Activated T-helper 1 cell treated with anti-CD3 and anti-CD28 coated beads, Interleukin-12 subunit alpha, Interleukin-12 subunit beta, Interleukin-2, Interleukin-4 antibody, amounts not matched to agents 30 ng/mL and 10 ng/mL and 1 ng/mL, durations not matched to agents 14 hours and 24 hours and 36 hours (primary cell): ENCODE measurements at regions not wholly inside any gene's neighbourhood (a gene's known extent, or its start where the extent isn't known, plus 50 kb on each side); places are given as distances from the start of the nearest gene placed in this dataset.

ENCODE experiments used
- DNase-seq: peaks from one replicate; pipeline ENCODE4 v3.0.0; 2021; ENCODE audit warnings: low spot score
- H3K27ac Mint-ChIP-seq: one replicate; pipeline ENCODE4 v1.8.0; 2021; ENCODE audit warnings: mild to moderate bottlenecking, mixed read lengths
- H3K27me3 Mint-ChIP-seq: one replicate; pipeline ENCODE4 v1.8.0; 2022; ENCODE audit warnings: mild to moderate bottlenecking, moderate library complexity, mixed read lengths; ENCODE audit not compliant: insufficient read depth
- H3K36me3 Mint-ChIP-seq: one replicate; pipeline ENCODE4 v1.8.0; 2021; ENCODE audit warnings: low read depth, mixed read lengths
- H3K4me1 Mint-ChIP-seq: one replicate; pipeline ENCODE4 v1.8.0; 2021; ENCODE audit warnings: low read depth, mixed read lengths
- H3K4me3 Mint-ChIP-seq: one replicate; pipeline ENCODE4 v1.8.0; 2021; ENCODE audit warnings: mild to moderate bottlenecking, moderate library complexity, mixed read lengths
- H3K9me3 Mint-ChIP-seq: one replicate; pipeline ENCODE4 v1.8.0; 2021; ENCODE audit warnings: mixed read lengths
- intact Hi-C: fragments of 100-400 bp; cut with micrococcal nuclease; formaldehyde crosslinking; loops from one replicate; pipeline ENCODE4 v1.15.1; 2024

- H3K9me3 Mint-ChIP-seq, result no peaks in the 10 kb centered on the region
- no peak for DNase-seq
- H3K4me3 Mint-ChIP-seq, result no peak overlapping the region
- H3K36me3 Mint-ChIP-seq, result no peaks in the 10 kb centered on the region
- H3K4me1 Mint-ChIP-seq, result no peaks in the 10 kb centered on the region
- no peak overlapping the region for H3K27ac Mint-ChIP-seq
- intact Hi-C loops, result no loop called here
- peaks cover 5% of the 10 kb centered on the region for H3K27me3 Mint-ChIP-seq
Observed at GRCh38 chr2:196380575-196380974, 209.2 kb upstream of the STK17B start.

GRCh38 chr2:196381464-196381863 lies 210.1 kb upstream of the STK17B start:
- Mint-ChIP-seq H3K4me1 (no peaks in the 10 kb centered on the region), H3K36me3 (no peaks in the 10 kb centered on the region), H3K27me3 (peaks cover 5% of the 10 kb centered on the region), H3K9me3 (no peaks in the 10 kb centered on the region), H3K4me3 (no peak overlapping the region), H3K27ac (no peak overlapping the region)
- DNase-seq, result no peak
- intact Hi-C loops, result no loop called here

- H3K27ac Mint-ChIP-seq, result no peak overlapping the region
- no peak overlapping the region for H3K4me3 Mint-ChIP-seq
- no peaks in the 10 kb centered on the region for H3K36me3 Mint-ChIP-seq
- H3K27me3 Mint-ChIP-seq, result peaks cover 5% of the 10 kb centered on the region
- H3K9me3 Mint-ChIP-seq, result no peaks in the 10 kb centered on the region
- intact Hi-C loops, result no loop called here
- no peak for DNase-seq
- H3K4me1 Mint-ChIP-seq, result no peaks in the 10 kb centered on the region
Observed at GRCh38 chr2:196383799-196384198, 212.4 kb upstream of the STK17B start.

- no peaks in the 10 kb centered on the region for H3K9me3 Mint-ChIP-seq
- no peak overlapping the region for H3K4me3 Mint-ChIP-seq
- intact Hi-C loops, result no loop called here
- no peak for DNase-seq
- peaks cover 3% of the 10 kb centered on the region for H3K27me3 Mint-ChIP-seq
- H3K36me3 Mint-ChIP-seq, result no peaks in the 10 kb centered on the region
- no peaks in the 10 kb centered on the region for H3K4me1 Mint-ChIP-seq
- no peak overlapping the region for H3K27ac Mint-ChIP-seq
Observed at GRCh38 chr2:196384729-196385128, 213.4 kb upstream of the STK17B start.

GRCh38 chr2:196389670-196390069 lies 218.3 kb upstream of the STK17B start:
- Mint-ChIP-seq H3K4me3 (no peak overlapping the region), H3K9me3 (no peaks in the 10 kb centered on the region), H3K36me3 (no peaks in the 10 kb centered on the region), H3K27ac (no peak overlapping the region), H3K27me3 (no peaks in the 10 kb centered on the region), H3K4me1 (no peaks in the 10 kb centered on the region)
- DNase-seq, result no peak
- intact Hi-C loops, result no loop called here

- Mint-ChIP-seq H3K36me3 (no peaks in the 10 kb centered on the region), H3K4me1 (no peaks in the 10 kb centered on the region), H3K4me3 (no peak overlapping the region), H3K9me3 (no peaks in the 10 kb centered on the region), H3K27ac (no peak overlapping the region), H3K27me3 (no peaks in the 10 kb centered on the region)
- intact Hi-C loops, result no loop called here
- no peak for DNase-seq
Observed at GRCh38 chr2:196390243-196391148, 219.1 kb upstream of the STK17B start.

- Mint-ChIP-seq H3K4me1 (no peaks in the 10 kb centered on the region), H3K27me3 (peaks cover 3% of the 10 kb centered on the region), H3K9me3 (no peaks in the 10 kb centered on the region), H3K4me3 (no peak overlapping the region), H3K36me3 (no peaks in the 10 kb centered on the region), H3K27ac (no peak overlapping the region)
- DNase-seq, result no peak
- intact Hi-C loops, result no loop called here
Observed at GRCh38 chr2:196391149-196391479, 219.7 kb upstream of the STK17B start.

GRCh38 chr2:196399096-196399495 lies 227.7 kb upstream of the STK17B start:
- Mint-ChIP-seq H3K27ac (no peak overlapping the region), H3K4me3 (no peak overlapping the region), H3K27me3 (peaks cover 3% of the 10 kb centered on the region), H3K4me1 (no peaks in the 10 kb centered on the region), H3K36me3 (no peaks in the 10 kb centered on the region), H3K9me3 (no peaks in the 10 kb centered on the region)
- intact Hi-C loops, result no loop called here
- DNase-seq, result no peak

- no peaks in the 10 kb centered on the region for H3K4me1 Mint-ChIP-seq
- H3K36me3 Mint-ChIP-seq, result no peaks in the 10 kb centered on the region
- H3K27ac Mint-ChIP-seq, result no peak overlapping the region
- H3K27me3 Mint-ChIP-seq, result peaks cover 3% of the 10 kb centered on the region
- intact Hi-C loops, result no loop called here
- no peaks in the 10 kb centered on the region for H3K9me3 Mint-ChIP-seq
- DNase-seq, result no peak
- no peak overlapping the region for H3K4me3 Mint-ChIP-seq
Observed at GRCh38 chr2:196399722-196400691, 228.6 kb upstream of the STK17B start.

GRCh38 chr2:196403471-196403870 lies 232.1 kb upstream of the STK17B start:
- H3K4me3 Mint-ChIP-seq, result no peak overlapping the region
- no peaks in the 10 kb centered on the region for H3K9me3 Mint-ChIP-seq
- H3K27me3 Mint-ChIP-seq, result no peaks in the 10 kb centered on the region
- no peaks in the 10 kb centered on the region for H3K4me1 Mint-ChIP-seq
- no peak for DNase-seq
- no peaks in the 10 kb centered on the region for H3K36me3 Mint-ChIP-seq
- intact Hi-C loops, result no loop called here
- no peak overlapping the region for H3K27ac Mint-ChIP-seq

- DNase-seq, result no peak
- Mint-ChIP-seq H3K4me3 (no peak overlapping the region), H3K27ac (no peak overlapping the region), H3K4me1 (no peaks in the 10 kb centered on the region), H3K27me3 (peaks cover 4% of the 10 kb centered on the region), H3K36me3 (no peaks in the 10 kb centered on the region), H3K9me3 (no peaks in the 10 kb centered on the region)
- intact Hi-C loops, result no loop called here
Observed at GRCh38 chr2:196404276-196404675, 232.9 kb upstream of the STK17B start.

GRCh38 chr2:196407675-196408264 lies 231.7 kb upstream of the CCDC150 start:
- Mint-ChIP-seq H3K36me3 (no peaks in the 10 kb centered on the region), H3K4me3 (no peak overlapping the region), H3K27ac (no peak overlapping the region), H3K27me3 (peaks cover 4% of the 10 kb centered on the region), H3K9me3 (no peaks in the 10 kb centered on the region), H3K4me1 (no peaks in the 10 kb centered on the region)
- no peak for DNase-seq
- intact Hi-C loops, result no loop called here

GRCh38 chr2:196409376-196409775 lies 230.1 kb upstream of the CCDC150 start:
- H3K27ac Mint-ChIP-seq, result no peak overlapping the region
- intact Hi-C loops, result no loop called here
- no peaks in the 10 kb centered on the region for H3K4me1 Mint-ChIP-seq
- H3K4me3 Mint-ChIP-seq, result no peak overlapping the region
- H3K36me3 Mint-ChIP-seq, result no peaks in the 10 kb centered on the region
- no peaks in the 10 kb centered on the region for H3K9me3 Mint-ChIP-seq
- H3K27me3 Mint-ChIP-seq, result peaks cover 4% of the 10 kb centered on the region
- DNase-seq, result no peak
